ENCODE measurements at regions not wholly inside any gene's neighbourhood (a gene's known extent, or its start where the extent isn't known, plus 50 kb on each side); places are given as distances from the start of the nearest gene placed in this dataset.
"Not testable (repeated sequence)": the region's sequence is repeated elsewhere in the genome, so short reads cannot be mapped to it uniquely, and the experiment has no call there.

GRCh38 chr1:66460776-66461175 is 73.2 kb upstream of the SGIP1 start:
- TF ChIP-seq CTCF (IDR thresholded peaks at IDR 0.05): no peak
- no peak for ATAC-seq (ENCODE audit: low FRiP score)

GRCh38 chr1:66462313-66462712 is 71.6 kb upstream of the SGIP1 start:
- ATAC-seq (ENCODE audit: low FRiP score) (no peak), DNase-seq (ENCODE audit: low spot score) (no peak)
- TF ChIP-seq CTCF (IDR thresholded peaks at IDR 0.05): no peak

More at GRCh38 chr1:66460776-66461175, 73.2 kb upstream of the SGIP1 start:
- DNase-seq (ENCODE audit: low spot score): no peak

DNA sequence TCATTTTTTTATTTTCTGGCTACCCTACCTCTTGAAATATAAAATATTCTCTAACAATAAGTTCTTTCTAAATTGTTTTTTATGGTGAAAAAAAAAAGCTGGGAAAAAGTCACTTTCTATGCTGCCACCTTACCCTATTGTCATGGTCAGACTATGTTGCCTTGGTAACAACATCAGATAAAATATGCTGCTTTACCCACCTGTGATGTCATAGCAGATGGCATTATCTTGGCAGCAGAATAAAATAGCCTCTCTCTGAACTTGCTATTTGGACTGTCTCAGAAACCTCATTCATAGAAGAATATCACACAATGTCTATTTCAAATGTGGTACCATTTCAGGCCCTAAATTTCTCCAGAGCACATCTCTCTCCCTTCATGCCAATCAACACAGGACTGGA is 69.6 kb upstream of the SGIP1 start:
- no peak for DNase-seq (ENCODE audit: low spot score)
- TF ChIP-seq CTCF (IDR thresholded peaks at IDR 0.05): no peak
- no peak for ATAC-seq (ENCODE audit: low FRiP score)

GRCh38 chr1:66464802-66465201 is 69.2 kb upstream of the SGIP1 start:
- TF ChIP-seq CTCF (IDR thresholded peaks at IDR 0.05): no peak
- ATAC-seq (ENCODE audit: low FRiP score): no peak
- DNase-seq (ENCODE audit: low spot score): no peak

GRCh38 chr1:66466695-66467094 is 67.3 kb upstream of the SGIP1 start:
- ATAC-seq (ENCODE audit: low FRiP score); DNase-seq (ENCODE audit: low spot score): not testable (repeated sequence)

DNA sequence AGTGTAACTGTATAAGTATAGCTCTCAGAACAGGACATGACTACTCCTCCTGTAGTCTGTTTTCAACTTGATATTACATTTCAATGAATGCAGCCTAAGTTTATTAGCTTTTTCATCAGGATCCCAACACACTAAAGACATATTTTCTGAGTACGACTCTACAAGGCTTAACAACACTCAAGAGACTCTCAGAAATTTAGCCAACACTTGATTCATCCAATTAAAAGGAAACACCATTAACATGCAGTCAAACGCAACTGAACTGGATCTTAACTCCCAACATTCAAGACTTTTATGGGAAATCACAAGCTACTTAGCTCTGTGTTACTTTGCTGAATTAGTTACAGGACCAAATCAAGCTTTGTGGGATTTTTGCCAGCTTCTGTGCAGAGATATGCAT is 65.2 kb upstream of the SGIP1 start:
- no peak for ATAC-seq (ENCODE audit: low FRiP score)
- TF ChIP-seq CTCF (IDR thresholded peaks at IDR 0.05): no peak
- no peak for DNase-seq (ENCODE audit: low spot score)

DNA sequence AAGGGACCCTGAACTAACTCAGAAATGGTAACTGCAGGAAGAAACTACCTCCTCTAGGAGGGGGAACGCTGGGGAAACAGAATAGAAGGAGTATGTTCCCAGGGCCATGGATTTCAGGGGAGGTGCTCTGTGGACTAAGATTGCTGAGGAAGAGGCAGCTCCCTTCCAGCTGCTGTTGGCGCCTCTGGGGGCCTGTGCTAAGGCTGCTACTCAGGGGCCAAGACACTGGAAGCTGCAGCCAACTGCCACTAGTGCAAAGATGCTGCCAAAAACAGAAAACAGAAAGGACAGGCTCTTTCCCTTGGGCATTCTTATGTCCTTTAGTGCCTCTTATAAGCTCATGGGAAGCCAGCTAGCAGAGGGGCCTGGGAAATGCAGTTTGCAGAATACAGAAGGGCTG is 58.0 kb upstream of the SGIP1 start:
- TF ChIP-seq CTCF (IDR thresholded peaks at IDR 0.05): no peak
- DNase-seq (ENCODE audit: low spot score): no peak
- no peak for ATAC-seq (ENCODE audit: low FRiP score)

- ATAC-seq (ENCODE audit: low FRiP score): no peak
- TF ChIP-seq CTCF (IDR thresholded peaks at IDR 0.05): no peak
These were observed 57.2 kb upstream of the SGIP1 start for GRCh38 chr1:66476774-66477173.

More at GRCh38 chr1:66476774-66477173, 57.2 kb upstream of the SGIP1 start:
- no peak for DNase-seq (ENCODE audit: low spot score)

All from omental fat pad (tissue), 3 donors.